HT1080 (cell line): ENCODE measurements at regions not wholly inside any gene's neighbourhood (a gene's known extent, or its start where the extent isn't known, plus 50 kb on each side); places are given as distances from the start of the nearest gene placed in this dataset.

Experiments
- DNase-seq: peaks from one replicate; pipeline ENCODE4 v3.0.0-alpha.2; 2015; ENCODE audit warnings: low read depth

DNA sequence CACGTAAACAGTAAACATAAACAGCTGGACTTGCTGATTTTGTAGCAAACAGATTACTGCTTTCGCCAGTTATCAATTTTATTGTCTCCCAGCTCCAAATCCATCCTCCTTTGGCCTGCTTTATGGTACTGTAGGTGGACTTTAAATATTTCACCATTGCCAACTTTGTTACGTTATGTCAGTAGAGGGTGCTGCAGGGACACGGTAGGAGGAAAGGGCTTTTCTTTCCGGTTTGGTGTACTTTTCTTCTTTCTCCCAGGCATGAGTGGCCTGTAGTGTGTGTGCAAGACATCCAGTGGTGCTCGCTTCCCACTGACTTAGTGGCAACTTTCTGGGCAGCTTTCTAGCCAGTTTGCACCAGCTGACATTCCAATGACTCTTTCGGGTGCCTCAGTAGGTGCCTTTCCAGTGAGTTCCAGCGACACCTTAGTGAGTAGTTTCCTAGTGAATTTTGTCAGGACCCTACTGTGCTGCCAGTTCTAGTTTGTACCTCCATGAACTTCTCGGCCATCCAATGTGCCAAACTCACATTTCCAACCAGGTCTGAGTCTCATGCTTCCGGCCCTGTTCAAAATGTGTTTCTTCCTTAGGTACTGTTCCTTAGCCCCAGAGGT, 267.6 kb upstream of the TENM4 start:
- DNase-seq: peak; percentile 64

DNA sequence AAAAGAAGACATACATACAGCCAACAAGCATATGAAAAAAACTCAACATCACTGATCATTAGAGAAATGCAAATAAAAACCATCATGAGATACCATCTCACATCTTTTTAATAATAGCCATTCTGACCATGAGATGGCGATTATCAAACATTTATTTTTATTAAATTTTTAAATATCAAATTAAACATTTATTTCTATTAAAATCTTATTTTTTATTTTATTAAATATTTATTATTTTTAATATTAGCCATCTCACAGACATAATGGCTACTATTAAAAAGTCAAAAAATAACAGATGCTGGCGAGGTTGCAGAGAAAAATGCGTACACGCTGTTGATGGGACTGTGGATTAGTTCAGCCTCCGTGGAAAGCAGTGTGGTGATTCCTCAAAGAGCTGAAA, 264.8 kb upstream of the TENM4 start:
- DNase-seq: no peak

GRCh38 chr11:79702303-79702702, 261.5 kb upstream of the TENM4 start:
- no peak for DNase-seq

GRCh38 chr11:79699246-79699645, 258.4 kb upstream of the TENM4 start:
- DNase-seq: no peak

GRCh38 chr11:79697905-79698304, 257.1 kb upstream of the TENM4 start:
- DNase-seq: no peak

DNA sequence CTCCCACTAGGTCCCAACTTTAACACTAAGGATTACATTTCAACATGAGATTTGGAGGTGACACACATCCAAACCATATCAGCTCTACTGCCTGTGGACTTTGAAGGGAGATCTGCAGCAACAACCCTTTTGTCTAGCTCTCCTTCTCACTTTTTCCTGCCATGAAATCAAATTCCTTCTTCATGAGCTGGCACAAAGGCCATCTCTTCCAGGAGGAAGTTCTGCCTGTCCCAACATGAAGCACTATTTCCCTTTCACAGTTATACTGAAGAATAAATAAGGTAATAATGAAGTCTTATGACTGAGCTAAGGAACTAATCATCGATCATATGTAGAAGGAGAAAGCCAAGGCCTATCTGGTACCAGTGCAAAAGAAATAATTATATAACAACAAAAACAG, 253.5 kb upstream of the TENM4 start:
- peak; percentile 51 for DNase-seq

DNA sequence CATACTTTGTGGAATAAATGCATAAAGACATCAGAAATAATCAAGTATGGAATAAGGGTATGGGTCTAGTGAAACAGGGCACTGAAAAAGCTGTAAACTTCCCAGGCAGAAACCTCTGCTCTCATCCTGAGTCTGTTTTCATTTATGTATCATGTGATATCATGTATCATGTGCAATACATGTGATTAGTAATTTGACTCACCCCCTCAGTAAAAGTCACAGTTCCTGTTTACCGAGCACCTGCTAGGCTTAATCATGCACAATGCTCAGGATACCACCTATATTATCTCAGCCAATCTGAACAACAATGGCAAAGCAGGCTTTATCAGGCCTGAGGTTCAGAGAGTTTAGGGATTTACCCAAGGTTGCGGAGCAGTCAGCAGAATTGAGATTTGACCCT, 250.6 kb upstream of the TENM4 start:
- no peak for DNase-seq

- DNase-seq: peak; percentile 58
These were observed 246.0 kb upstream of the TENM4 start for GRCh38 chr11:79686703-79687419.

DNA sequence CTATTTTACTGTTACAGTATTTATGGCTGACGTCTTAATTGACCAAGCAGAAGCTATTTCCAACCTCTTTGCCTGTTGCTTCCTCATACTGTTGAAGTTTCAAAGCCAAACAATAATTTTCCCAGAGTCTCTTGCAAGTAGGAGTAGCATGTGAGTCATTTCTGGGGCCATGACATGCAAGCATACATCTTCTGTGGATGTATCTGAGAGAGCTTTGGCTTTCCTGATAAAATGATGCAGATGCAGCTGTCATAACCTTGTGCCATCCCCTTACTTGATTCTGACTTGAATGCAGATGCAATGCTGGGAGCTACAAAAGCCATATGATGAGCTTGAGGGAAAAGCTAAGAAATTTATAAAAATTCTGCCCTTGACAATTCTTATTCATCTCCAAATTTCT, 243.1 kb upstream of the TENM4 start:
- no peak for DNase-seq

DNA sequence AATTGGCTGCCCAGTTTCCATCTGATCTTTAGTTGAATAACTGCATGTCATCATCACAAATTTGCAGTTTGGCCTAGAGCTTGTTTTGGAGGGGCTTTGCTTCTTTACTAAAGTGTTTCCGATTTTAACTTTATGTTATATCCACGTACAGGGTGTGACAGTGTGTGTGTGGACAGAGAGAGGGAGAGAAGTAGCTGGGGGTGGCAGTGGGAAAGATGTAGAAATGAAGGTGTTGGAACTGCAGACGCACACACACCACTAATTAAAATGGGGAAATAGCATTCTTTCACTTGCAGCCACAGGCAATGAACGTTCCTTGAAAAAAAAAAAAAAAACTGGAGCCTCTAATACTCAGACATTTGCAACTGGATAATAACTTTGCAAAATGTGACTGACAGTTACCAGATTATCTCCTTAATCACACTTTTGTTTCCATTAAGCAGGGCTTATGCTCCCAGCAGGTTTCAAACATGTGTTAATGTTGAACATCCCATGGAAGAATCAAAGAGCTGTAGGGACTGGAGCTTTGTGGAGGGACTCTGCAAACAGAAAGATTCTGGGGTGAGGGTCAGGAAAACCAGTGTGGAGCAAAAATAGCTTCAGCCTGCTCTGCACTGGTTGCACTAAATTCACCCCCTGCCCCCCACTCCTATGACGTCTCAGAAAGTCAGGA, 238.1 kb upstream of the TENM4 start:
- DNase-seq: no peak

GRCh38 chr11:79676396-79676795, 235.6 kb upstream of the TENM4 start:
- DNase-seq: no peak

DNA sequence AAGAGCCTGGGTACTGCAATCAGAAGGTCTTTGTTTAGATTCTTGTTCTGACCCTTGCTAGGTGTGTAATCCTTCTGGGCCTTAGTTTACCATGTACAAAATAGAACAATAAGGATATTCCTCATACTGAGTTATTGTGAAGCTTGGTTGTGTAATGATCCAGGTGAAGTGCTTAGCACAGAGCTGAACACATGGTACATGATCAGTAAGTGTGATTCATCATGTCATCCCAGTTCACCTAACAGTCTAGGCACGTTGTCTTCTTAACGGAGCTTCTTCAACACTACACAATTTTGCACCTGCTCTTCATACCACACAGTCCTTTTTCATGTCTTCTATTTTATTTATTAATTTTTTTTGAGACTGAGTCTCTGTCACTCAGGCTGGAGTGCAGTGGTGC, 234.3 kb upstream of the TENM4 start:
- no peak for DNase-seq

DNA sequence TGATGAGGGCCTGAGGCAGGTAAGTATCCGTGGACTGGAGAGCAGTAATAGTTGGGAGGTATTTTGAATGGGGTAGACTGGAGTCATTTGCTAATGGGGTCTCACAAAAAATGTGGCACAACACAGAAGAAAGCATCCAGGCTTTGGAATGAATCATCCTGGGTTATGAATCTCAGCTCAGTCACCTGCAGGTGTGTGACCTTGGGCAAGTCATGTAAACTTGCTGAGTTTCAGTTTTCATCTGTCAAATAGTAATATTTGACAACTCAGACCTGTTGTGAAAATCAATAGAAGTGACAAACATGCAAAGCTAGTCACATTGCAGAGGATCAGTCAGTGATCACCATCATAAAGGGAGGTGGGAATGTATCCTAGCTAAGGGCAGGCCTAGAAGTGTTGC, 232.0 kb upstream of the TENM4 start:
- no peak for DNase-seq

GRCh38 chr11:79671401-79671800, 230.6 kb upstream of the TENM4 start:
- no peak for DNase-seq

DNA sequence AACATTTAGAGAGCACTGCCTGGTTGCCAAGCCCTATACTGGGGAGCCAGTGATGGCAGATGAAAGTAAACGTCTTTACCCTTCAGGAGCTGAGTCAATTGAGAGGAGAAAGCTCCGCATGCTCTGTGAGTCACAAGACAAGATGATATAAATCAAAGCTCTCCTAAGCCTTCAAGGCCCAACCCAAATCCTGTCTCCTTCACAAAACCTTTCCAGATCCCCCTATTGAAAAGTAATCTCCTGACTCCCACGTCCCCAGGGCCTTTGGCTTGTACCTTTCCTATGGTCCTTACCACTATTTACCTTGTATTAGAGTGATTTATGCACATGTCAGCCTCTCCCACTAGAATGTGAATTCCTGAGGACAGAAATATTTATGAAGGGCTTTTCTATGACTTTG, 230.1 kb upstream of the TENM4 start:
- DNase-seq: no peak

DNA sequence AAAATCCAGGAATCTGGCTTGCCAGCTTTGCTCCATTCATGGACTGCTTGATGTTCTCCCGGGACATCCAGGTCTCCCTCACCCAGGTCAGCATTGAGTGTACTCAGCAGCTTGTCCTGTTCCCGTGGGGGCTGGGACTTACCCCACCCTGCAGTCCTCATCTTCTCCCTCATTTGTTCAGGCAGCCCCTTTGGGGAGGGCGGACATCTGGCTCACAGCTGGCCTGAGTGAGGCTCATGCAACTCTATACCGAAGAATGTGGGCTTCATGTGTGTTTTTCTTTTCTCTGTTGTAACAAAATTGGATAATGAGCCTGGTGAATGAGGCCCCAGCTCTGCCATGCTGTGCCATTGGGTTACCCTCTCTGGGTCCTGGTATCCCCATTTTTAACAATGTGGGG, 227.7 kb upstream of the TENM4 start:
- DNase-seq: no peak

GRCh38 chr11:79667380-79667779, 226.6 kb upstream of the TENM4 start:
- no peak for DNase-seq

DNA sequence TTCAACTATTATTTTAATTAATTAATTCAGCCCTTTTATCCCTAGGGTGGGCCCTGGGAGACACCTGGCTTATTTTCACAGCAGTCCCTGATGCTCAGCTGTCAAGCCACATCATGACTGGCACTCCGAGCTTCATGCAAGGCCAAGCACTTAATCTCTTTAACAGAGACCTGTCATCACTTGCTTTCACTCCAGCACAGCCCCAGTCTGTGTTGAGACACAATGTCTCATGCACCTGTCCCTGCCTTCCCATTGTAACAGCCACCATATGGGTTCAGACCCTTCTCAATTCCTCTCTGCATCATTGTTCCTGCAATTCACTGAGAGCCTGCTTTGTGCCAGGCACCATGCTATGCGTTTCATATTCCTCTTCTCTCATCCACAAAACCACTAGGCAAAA, 222.2 kb upstream of the TENM4 start:
- DNase-seq: no peak

DNA sequence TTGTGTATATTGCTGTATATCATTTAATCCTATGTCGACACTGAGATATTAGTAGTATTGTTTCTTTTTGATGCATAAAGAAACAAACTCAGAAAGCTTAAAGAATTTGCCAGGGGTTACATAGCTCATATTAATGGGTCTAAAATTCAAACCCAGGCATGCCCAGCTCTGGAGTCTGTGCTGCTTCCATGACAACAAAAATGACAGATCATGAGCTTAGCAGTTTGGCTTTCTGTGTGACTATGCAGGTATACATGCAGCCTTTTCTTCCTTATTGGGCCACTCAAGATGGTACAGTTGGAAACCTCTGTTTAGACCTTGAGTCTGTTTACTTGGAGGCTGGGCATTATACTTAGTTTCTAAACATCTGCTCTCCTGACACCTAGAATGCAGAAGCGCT, 220.5 kb upstream of the TENM4 start:
- DNase-seq: no peak

- no peak for DNase-seq
These were observed 208.1 kb upstream of the TENM4 start for GRCh38 chr11:79648766-79649520.

DNA sequence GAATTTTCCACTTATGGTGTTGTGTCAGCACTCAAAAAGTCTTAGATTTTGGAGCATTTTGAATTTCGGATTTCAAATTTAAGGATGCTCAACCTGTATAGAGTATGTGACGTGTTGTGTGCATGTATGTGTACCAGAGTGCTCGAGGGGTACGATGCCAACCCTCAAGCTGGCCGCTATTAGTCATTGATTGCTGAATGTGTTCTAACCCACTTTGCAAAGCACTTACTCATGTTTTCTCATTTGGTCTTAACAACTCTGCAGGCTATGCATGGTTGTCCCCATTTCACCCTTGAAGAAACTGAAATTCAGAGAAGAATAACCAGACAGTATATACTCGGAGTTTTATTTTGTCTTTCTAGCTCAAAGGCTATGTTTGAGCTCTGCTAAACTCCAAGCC, 196.4 kb upstream of the TENM4 start:
- no peak for DNase-seq

- DNase-seq: no peak
These were observed 194.1 kb upstream of the TENM4 start for GRCh38 chr11:79634905-79635304.
